ENCODE measurements at regions not wholly inside any gene's neighbourhood (a gene's known extent, or its start where the extent isn't known, plus 50 kb on each side); places are given as distances from the start of the nearest gene placed in this dataset.

DNA sequence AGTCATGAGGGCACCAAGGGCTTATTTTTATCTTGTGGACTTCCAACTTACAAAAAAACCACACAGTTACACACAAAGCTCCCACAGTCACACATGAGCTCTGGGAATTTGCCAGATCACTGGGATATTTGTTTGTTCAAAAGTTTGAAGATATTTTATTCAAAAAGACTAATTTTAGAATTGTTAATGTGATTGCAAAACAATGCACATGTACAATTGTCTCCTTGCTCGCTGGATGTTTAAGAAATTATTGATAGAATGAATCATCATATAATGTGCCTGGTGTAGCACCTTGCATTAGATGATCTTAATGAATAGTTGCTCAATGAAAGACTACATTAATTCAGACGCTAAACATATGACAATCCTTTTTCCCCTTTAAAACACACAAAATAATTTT, 570.3 kb downstream of the LMO4 start:
- TF ChIP-seq, protein P1, sequence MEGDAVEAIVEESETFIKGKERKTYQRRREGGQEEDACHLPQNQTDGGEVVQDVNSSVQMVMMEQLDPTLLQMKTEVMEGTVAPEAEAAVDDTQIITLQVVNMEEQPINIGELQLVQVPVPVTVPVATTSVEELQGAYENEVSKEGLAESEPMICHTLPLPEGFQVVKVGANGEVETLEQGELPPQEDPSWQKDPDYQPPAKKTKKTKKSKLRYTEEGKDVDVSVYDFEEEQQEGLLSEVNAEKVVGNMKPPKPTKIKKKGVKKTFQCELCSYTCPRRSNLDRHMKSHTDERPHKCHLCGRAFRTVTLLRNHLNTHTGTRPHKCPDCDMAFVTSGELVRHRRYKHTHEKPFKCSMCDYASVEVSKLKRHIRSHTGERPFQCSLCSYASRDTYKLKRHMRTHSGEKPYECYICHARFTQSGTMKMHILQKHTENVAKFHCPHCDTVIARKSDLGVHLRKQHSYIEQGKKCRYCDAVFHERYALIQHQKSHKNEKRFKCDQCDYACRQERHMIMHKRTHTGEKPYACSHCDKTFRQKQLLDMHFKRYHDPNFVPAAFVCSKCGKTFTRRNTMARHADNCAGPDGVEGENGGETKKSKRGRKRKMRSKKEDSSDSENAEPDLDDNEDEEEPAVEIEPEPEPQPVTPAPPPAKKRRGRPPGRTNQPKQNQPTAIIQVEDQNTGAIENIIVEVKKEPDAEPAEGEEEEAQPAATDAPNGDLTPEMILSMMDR (IDR thresholded peaks at IDR 0.05): no peak
- TF ChIP-seq ZFX (IDR thresholded peaks at IDR 0.05; ENCODE audit: borderline replicate concordance): no peak
